Activated T-cell treated with anti-CD3 and anti-CD28 coated beads for 48 hours (primary cell): ENCODE measurements at regions not wholly inside any gene's neighbourhood (a gene's known extent, or its start where the extent isn't known, plus 50 kb on each side); places are given as distances from the start of the nearest gene placed in this dataset.
A peak's percentile ranks its signal among the peaks of the same experiment; 100 is the strongest.
"Not testable (repeated sequence)": the region's sequence is repeated elsewhere in the genome, so short reads cannot be mapped to it uniquely, and the experiment has no call there.

Experiments used
- DNase-seq: peaks from one replicate; pipeline ENCODE4 v3.0.0-alpha.2; 2020; ENCODE audit warnings: low read depth

DNA sequence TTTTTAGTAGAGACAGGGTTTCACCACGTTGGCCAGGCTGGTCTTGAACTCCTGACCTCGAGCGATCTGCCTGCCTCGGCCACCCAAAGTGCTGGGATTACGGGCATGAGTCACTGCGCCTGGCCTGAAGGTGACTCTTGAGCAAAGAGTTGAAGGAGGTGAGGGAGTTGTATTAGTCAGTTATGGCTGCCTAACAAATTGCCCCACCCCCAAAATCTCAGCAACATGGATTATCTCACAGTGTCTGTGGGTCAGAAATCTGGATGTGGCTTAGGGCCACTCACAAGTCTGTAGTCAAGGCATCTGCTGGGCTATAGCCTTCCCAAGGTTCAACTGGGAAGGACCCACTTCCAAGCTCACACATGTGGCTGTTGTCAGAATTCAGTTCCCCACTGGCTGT lies 52.8 kb upstream of the ADGRE5 start:
- DNase-seq: no peak

DNA sequence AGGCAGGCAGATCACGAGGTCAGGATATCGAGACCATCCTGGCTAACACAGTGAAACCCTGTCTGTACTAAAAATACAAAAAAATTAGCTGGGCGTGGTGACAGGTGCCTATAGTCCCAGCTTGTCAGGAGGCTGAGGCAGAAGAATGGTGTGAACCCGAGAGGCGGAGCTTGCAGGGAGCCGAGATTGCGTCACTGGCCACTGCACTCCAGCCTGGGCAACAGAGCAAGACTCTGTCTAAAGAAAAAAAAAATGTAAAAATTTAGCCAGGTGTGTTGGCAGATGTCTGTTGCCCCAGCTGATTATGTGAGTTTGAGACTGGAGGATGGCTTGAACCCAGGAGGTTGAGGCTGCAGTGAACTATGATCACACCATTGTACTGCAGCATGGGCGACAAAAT lies 54.2 kb upstream of the ADGRE5 start:
- DNase-seq: not testable (repeated sequence)

DNA sequence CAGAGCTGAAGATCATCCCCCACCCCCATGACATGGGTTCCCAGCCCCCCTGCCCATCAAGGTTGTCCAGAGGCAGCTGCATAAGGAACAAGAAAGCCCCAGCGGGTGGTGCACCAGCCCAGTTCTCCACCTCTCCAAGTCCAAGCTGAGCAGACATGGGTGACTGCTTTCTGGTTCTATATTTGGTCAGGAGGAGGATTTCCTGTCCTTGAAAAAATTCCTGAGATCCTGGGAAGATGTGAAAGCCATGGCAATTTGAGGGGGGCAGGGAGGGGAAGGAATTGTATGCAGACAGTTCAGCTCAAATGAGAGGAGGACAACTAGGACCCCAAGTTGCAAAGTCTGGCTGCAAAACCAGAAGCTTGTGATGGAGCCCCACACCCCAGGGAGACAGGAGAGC lies 55.4 kb upstream of the ADGRE5 start:
- DNase-seq: no peak

DNA sequence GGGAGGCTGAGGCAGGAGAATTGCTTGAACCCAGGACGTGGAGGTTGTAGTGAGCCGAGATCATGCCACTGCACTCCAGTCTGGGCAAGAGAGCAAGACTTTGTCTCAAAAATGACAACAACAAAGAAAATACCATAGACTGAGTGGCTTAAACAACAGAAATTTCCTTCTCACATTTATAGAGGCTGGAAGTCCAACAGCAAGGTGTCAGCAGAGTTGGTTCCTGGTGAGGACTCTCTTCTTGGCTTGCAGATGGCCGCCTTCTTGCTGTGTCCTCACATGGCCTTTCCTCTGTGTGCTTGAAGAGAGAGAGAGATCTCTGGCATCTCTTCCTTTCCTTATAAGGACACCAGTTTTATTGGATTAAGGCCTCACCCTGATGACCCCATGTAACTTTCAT lies 56.1 kb upstream of the ADGRE5 start:
- no peak for DNase-seq

DNA sequence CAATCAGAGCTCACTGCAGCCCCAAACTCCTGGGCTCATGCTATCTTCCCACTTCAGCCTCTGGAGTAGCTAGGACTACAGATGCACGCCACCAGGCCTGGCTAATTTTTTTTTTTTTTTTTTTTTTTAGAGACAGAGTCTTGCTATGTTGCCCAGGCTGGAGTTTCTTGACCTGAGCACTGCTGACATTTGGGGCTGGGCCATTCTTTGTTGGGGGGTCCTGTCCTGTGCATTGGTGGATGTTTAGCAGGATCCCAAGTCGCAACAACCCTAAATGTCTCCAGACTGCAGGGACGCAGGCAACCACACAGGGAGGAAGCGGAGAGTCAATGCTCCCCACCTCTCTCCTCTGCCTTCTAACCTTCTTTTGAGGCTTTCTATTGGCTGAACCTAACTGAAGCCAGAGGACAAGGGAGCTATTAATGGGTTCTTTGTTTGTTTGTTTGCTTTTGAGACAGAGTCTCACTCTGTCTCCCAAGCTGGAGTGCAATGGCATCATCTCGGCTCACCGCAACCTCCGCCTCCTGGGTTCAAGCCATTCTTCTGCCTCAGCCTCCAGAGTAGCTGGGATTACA lies 58.3 kb upstream of the ADGRE5 start:
- no peak for DNase-seq

DNA sequence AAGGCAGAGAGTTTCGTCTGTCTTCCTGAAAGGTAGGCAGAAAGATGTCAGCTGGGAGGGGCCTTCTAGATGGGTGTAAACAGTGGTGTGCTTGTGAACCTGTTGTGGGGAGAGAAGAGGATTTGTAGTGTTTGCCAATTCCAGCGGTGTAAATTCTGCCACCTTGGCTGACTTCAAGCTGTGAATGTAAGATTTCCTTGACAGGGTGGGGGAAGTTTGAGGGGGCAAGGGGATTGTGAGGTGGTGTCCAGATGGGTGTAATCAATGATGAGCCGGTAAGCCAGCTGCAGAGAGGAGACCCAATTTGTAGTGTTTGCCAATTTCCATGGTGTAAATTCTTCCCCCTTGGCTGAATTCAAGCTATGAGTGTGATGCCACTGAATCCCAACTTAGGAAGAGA lies 61.0 kb upstream of the ADGRE5 start:
- no peak for DNase-seq

DNA sequence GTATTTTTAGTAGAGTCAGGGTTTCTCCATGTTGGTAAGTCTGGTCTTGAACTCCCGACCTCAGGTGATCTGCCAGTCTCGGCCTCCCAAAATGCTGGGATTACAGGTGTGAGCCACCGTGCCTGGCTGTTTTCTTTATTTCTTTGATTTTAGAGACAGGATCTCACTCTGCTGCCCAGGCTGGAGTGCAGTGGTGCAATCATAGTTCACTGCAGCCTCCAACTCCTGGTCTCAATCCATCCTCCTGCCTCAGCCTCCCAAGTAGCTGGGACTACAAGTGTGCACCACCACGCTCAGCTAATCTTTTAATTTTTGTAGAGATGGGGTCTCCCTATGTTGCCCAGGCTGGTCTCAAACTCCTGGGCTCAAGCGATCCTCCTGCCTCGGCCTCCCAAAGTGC lies 61.5 kb upstream of the ADGRE5 start:
- not testable (repeated sequence) for DNase-seq

DNA sequence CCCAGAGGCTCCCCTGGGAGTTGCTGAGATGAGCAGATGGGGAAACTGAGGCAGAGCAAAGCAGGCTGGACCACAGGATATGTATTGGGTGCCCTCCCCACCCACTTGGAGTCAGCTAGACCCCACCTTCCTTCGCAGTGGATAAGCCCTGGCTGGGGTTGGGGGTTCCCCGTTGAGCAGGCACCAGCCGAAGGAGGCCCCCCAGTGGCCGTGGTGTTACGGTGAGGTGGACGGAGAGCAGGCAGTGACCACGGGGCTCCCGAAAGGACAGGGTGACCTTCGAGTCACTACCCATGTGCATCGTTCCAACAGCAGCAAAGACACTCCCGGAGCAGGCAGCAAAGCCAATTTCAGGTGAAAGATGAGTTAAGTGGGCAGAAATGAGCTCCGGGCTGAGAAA lies 62.4 kb upstream of the ADGRE5 start:
- no peak for DNase-seq

DNA sequence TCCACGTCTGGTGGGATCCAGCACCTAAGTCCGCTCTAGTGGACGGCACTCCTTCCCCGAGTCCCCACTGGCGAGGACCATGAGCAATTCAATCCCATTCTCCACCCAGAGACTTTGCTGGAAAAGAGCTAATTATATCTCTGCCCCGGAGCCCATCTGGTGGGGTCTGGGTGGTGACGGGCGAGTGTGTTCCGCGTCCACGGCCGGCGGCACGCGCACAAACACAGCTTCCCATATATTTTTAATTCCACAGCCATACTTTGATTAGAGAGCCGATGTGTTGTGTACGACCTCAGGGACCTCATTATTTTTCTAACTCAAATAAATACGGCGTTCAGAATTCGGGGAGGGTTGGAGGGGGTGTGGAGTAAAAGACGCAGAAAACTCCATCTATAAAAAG lies 64.1 kb upstream of the ADGRE5 start:
- DNase-seq: no peak

DNA sequence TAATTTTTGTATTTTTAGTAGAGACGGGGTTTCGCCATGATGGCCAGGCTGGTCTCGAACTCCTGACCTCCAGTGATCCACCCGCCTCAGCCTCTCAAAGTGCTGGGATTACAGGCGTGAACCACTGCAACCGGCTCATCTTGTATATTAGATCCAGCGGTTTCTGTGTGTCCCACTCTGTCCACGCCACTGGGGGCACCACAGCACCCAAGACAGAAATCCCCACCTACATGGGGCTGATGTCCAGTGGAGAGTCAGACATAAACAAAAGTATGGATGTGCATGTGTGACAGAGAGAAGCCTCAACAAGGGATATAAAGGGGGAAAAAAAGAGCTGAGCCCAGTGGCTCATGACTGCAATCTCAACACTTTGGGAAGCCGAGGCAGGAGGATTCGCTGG lies 65.8 kb upstream of the ADGRE5 start:
- DNase-seq: no peak

DNA sequence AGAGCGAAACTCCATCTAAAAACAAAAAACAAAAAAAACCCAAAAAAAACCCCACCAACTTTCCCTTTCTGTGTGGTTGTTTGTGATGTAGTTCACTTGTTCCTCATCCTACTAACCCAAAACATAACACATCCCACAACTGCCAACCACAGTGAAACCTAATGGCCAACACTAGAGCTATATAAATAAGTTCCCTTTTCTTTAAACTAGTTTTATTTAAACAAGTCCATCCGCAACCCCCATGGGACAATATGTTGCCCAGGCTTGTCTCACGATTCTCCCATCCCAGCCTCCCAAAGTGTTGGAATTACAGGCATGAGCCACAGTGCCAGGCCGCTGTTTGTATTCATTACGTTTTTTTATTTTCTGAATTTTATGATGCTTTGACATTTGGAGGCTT lies 71.2 kb upstream of the ADGRE5 start:
- no peak for DNase-seq

DNA sequence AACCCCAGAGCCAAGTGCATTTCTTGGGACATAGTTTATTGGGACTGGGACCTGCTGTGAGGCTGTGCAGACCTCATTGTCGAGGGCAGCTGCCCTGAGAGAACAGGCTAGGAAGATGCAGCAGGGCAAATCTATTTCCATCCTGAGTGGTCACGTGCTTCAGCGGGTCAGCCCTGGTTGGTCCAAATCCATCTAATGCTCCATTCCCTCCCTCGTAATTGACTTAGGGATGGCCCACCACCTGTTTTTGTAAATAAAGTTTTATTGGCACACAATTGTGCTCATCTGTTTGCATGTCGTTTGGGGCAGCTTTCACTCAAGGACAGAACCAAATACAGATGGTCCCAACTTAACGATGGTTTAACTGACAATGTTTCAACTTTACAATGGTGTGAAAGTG lies 75.5 kb upstream of the ADGRE5 start:
- DNase-seq: no peak

DNA sequence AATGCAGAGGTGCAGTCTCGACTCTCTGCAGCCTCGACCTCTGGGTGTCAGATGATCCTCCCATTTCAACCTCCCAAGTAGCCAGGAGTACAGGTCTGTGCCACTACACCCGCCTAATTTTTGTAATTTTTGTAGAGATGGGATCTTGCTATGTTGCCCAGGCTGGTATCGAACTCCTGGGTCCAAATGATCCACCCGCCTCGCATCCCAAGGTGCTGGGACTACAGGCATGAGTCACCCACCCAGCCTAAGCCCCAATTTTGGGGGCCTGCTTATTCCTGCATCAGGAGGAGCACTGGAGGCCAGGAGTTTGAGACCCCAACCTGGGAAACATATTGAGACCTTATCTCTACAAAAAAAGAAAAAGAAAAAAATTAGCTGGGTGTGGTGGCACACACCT lies 80.1 kb upstream of the ADGRE5 start:
- no peak for DNase-seq

DNA sequence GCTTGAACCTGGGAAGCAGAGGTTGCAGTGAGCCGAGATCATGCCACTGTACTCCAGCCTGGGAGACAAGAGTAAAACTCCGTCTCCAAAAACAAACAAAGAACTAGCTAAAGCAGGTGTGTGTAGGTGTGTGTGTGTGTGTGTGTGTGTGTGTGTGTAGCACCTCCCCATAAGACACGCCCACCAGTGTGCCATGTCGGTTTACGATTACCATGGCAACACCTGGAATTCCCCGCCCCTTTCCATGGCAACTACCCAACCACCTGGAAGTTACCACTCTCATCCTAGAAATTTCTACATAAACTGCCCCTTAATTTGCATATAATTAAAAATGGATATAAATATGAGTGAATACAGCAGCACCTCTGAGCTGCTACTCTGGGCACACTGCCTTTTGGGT lies 80.9 kb upstream of the ADGRE5 start:
- no peak for DNase-seq

DNA sequence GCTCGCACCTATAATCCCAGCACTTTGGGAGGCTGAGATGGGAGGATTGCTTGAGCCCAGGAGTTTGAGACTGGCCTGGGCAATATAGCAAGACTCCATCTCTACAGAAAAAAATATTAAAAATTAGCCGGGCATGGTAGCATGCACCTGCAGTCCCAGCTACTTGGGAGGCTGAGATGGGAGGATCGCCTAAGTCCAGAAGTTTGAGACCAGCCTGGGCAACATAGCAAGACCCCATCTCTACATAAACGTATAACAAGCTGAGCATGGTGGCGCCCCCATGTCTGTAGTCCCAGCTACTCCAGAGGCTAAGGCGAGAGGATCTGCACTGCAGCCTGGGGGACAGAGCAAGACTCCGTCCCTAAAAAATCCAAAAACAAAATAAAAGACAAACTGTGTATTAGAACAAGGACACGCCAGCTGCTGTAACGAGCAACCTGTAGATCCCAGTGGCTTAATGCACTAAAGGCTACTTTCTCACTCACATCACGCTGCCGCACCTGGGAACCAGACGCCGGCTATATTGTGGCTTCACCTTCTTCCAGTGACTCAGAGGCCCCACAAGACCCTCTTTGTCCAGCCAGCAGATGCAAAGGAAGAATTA lies 81.9 kb upstream of the ADGRE5 start:
- DNase-seq: not testable (repeated sequence)

DNA sequence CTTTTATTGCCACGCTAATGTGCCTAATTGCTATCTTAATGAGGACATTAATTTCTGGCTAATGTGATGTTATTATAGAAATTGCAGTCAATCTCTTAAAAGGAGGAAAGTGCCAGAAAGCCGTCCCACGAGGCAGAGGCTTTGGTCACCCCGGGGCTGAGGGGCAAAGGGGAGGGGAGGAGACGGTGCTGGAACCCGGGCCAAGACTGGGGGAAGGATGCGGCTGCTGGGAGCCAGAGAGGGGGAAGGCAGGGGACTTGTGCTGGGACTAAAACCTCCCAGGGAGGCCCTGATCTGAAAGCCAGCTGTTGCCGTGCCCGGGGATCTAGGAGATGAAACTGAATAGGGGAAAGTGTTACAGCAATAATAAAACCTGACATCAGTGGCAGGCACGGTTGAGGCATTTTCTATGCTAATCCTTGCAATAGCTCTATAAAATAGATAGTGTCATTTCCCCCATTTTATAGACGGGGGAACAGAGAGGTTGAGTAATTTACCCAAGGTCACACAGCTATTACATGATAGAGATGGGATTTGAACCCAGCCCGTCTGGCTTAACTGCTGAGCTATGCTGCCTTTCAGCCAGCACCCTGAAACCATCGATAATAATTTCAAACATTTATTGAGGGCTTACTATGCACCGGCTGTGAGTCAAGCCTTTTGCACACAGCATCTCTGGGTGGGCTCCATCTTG lies 83.2 kb upstream of the ADGRE5 start:
- not testable (repeated sequence) for DNase-seq

DNA sequence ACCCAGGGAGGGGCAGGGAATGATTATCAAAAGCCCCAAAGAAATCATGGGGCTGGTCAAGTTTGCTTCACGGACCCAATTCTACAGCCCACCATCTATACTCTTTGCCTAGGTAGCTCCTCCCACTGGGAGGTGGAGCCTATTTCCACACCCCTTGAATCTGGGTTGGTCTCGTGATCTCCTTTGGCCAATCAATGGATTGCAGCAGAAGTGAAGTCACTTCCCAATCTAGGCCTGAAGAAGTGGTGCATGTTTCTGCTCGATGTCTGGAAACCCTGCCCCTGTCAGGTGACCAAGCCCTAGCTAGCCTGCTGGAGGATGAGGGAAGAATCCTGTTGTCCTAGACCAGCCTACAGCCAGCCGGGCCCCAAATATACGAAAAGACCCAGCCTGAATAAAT lies 86.3 kb upstream of the ADGRE5 start:
- DNase-seq: peak; percentile 39

DNA sequence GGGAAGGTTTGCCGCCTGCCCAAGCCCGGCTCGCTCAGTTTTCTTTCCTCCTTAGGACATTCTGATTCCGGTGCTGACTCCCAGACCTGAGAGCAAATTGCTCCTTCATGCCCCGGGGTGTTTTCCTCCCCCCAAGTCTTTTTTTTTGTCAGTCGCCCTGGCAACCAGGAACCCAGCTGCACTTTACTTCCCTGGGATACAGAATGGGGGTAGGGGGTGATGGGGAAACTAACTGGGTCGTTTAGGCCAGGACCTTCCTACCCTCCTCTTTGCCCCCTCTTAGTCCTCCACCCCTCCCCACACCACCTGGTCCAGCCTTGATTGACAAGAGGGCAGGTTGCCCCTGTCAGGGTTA lies 87.5 kb upstream of the ADGRE5 start:
- DNase-seq: not testable (repeated sequence)

DNA sequence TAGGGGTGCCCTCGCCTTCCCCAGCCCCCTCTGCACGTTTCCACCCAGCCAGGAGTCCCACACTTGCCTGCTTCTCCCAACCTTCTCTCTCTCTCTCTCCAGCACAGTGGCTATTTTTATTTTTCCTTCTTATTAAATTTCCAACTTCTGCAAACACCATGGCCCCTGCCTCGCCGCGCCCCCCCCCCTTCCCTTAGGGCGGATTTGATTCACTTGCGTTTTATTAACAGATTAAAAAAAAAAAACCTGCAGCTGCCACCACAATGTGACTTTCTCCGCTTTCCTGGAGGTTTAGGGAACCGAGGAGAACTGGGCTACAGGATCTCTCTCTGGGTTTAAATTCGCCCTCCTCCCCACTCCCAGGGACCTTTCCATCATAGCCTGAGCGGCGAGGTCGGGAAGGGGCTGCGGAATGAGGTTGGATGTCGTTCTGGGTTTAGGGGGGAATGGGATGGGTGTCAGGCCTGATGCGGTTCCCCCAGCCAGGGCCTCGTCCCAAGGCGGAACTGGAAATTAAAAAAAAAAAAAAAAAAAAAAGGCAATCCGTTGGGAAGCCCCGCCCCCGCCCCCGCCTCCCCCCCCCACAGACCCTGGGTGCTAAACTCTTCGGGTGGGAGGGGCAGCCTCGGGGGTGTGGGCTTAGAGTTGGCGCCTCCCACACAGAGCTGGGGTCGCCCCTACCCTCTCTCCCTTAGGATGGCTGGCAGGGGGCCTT lies 87.3 kb upstream of the ADGRL1 start:
- not testable (repeated sequence) for DNase-seq

DNA sequence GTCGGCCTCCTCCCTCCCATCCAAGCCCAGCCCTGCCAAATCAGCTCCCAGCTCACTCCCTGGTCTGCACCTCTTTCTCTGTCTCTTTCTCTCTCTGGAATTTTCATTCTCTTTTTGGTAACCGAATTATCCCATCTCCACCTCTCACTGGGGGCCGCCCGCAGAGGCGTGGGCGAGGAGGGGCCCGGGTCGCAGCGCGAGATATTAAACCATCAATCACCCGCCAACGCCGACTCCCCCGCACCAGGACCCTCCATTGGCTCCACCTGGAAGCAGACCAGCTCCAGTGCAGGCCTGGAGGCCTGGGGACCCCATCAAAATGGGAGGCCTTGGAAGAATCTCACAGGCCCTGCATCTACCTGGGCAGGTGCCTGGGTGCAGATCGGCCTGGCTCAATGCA lies 83.8 kb upstream of the ADGRL1 start:
- not testable (repeated sequence) for DNase-seq

DNA sequence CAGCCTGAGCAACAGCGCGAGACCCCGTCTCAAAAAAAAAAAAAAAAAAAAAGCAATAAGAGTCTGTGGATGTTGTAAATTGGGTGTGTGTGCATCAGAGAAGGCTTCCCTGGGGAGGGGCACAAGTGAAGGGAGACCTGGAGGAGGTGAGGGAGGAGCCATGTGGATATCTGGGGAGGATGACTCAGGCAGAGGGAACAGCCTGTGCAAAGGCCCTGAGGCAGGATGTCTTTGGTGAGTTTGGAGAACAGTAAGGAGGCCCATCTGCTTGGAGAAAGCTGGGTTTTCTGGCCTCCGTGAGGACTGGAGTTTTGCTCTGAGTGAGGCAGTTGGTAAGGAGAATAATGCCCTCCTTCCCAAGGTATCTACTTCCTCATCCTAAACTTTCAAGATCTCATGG lies 81.9 kb upstream of the ADGRL1 start:
- not testable (repeated sequence) for DNase-seq

DNA sequence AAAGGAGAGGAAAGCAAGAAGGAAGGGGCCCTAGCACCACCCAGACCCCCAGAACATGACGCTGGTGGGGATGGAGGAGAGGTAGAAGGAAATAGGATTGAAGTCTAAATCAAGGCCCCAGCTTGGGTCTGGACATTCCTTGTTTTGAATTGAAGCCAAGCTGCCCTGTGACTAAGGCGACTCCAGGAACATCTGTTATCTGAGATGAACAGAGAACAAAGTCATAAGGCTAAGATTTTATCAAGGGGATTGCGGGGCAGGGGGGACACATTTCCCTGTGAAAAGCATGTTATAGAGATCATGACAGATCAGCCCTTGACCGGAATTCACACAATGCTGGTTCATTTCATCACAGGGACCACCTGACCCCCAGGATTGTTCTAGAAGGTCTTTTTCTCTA lies 80.6 kb upstream of the ADGRL1 start:
- not testable (repeated sequence) for DNase-seq

DNA sequence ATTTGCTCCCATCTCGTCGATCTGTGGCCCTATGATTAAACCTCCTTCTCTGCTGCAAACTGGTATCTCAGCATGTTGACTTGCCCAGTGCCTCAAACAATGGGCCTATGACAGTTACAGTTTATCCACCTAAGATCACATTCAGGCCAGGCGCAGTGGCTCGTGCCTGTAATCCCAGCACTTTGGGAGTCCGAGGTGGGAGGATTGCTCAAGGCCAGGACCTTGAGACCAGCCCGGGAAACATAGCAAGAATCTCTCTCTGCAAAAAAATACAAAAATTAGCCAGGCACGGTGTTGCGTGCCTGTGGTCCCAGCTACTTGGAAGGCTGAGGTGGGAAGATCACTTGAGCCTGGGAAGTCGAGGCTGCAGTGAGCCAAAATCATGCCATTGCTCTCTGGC lies 79.8 kb upstream of the ADGRL1 start:
- DNase-seq: not testable (repeated sequence)
